T-helper 1 cell (primary cell): ENCODE measurements at regions not wholly inside any gene's neighbourhood (a gene's known extent, or its start where the extent isn't known, plus 50 kb on each side); places are given as distances from the start of the nearest gene placed in this dataset.
"Not testable (repeated sequence)": the region's sequence is repeated elsewhere in the genome, so short reads cannot be mapped to it uniquely, and the experiment has no call there.

Experiments used
- DNase-seq, 5 donors: peaks; one replicate each; pipeline ENCODE4 v3.0.0-alpha.2; 2012 to 2020

DNA sequence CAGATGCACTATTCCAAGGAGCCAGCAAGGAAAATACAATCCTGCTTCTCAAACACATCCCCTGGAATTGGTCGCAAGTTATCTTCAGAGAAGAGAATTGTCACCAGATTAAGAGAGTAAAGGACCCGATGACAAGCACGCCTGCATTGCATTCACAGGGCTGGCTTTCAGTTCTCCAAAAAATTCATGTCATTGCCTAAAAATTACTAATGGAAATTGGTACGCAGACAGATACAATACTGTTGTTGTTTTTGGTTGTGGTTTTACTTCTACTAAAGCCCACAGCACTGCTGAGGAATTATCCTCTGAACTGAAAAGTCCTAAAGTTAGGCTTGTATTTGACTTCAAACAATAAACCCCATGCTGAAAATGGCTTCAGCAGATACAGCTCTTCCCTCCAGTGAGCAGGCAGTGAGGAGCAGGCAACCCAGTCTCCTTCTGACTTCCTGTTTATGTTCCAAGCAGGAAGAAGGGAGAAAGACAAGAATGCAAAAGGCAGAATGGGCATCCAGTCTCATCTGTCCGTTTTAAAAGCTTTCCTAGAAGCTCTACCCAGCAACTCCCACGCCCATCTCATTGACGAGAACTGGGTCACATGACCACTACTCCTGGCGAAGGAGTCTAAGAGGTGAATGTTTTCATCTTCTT is 80.6 kb upstream of the ZNF366 start:
- DNase-seq = no peak

DNA sequence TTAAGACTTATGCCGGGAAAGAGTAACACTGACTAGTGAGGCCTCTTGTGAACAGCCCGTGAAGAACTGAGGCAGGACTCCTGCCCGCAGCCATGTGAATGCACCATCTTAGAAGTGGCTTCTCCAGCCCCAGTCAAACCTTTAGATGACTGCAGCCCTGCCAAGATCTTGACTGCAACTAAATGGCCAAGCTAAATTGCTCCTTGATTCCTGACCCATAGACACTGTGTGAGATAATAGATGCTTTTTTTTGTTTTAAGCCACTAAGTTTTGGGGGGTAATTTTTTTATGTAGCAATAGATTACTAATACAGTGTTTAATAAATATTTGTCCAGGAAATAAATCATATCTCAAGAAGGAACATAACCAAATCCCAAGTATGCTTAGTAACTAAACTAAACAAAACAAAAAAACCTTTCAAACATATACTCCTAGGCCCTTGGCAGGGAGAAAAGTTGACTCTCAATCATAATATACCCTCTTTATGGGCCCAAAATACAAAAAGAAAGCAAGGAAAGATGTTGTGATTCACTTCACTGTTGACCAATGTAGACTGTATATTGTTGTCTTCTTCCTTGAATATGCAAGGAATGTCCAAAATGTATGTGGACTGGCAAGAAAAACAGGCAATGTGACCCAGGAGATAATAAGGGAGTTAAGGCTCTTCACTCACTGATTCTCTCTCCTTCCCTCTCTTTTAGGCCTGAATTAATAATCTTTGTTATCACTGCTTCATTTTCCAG is 79.7 kb upstream of the ZNF366 start:
- DNase-seq = no peak

DNA sequence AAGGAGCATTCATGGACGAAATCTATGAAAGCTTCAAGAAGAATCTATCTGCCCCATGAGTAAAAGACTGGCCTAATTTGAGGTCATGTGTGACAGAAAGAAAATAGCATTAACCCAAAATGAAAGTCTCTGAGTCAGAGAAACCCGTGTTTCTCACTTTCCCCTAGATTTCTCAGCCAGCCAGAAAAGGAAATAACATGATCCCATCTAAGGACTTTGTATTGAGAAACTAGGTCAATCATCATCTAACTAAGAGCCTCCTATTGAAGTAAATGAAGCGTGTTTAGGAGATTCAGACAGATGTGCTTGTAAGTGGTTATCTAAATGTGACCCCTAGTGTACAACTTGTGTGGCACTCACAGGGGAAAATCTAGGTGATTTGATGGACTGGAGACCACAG is 77.3 kb upstream of the ZNF366 start:
- DNase-seq = no peak

- not testable (repeated sequence) for DNase-seq
Measured at GRCh38 chr5:72579290-72579689, 72.1 kb upstream of the ZNF366 start.

- no peak for DNase-seq
Measured at GRCh38 chr5:72572236-72572765, 65.1 kb upstream of the ZNF366 start.

DNA sequence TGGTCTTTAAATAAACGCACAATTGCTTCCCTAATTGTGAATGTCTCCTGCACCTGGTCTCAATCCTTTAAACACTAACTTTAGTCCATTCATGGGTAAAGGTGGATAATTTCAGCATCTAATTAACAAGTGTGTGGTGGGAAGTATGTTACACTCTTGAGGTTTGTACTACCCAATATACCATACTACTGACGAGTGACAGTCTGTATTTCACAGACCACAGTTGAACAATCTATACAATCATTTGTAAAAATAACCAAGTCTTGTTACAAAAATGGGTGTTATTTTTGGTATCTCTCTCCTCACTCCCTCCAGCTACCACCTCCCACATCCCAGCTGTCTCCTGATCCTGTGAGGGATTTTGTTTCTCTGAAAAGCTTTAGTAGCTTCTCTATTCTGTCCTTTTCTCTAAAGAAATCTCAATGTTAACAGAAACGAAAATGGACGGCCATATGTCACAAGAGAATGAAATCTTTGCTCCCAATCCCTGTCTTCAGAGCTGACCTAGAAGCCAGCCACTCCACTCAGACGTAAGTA is 62.3 kb upstream of the ZNF366 start:
- no peak for DNase-seq

- no peak for DNase-seq
Measured at GRCh38 chr5:72566746-72567145, 59.5 kb upstream of the ZNF366 start.

DNA sequence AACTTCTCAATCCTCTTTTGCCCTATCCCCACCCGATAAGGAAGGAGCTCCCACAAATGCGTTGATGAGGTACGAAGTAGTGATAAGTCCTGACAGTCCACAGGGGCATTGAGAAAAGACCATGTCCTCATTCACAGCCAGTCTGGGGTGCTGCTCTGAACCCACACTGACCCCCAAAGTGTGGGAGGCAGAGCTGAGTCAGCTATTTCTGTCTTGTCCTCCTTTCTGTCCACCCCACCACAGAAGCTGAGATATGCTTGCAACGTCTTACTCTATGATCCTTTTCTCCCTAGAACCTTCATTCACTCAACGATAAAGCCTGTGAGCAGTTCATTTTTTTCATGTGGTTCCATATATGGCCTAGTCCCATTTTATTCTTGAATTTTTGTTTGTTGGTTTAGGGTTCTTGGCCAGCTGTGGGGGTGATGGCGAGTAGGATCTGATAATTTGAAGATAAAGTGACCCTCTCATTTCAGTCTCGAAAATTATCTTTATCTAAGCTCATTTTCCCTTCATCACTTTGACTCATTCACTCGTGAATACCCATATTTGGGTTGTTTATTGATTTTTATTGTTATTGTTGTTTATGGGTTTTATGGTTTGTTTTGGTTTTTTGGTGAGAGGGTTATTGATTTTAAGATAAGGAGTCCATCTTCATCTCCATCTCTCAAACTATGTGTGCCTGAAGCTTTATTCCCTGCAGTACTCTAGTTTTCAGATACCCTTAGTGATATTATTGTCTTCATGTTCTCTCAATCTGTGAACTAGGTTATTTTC is 58.5 kb upstream of the ZNF366 start:
- no peak for DNase-seq

GRCh38 chr5:72562717-72563116 is 55.5 kb upstream of the ZNF366 start:
- no peak for DNase-seq

- DNase-seq = no peak
Measured at GRCh38 chr5:72561148-72561972, 54.1 kb upstream of the ZNF366 start.

DNA sequence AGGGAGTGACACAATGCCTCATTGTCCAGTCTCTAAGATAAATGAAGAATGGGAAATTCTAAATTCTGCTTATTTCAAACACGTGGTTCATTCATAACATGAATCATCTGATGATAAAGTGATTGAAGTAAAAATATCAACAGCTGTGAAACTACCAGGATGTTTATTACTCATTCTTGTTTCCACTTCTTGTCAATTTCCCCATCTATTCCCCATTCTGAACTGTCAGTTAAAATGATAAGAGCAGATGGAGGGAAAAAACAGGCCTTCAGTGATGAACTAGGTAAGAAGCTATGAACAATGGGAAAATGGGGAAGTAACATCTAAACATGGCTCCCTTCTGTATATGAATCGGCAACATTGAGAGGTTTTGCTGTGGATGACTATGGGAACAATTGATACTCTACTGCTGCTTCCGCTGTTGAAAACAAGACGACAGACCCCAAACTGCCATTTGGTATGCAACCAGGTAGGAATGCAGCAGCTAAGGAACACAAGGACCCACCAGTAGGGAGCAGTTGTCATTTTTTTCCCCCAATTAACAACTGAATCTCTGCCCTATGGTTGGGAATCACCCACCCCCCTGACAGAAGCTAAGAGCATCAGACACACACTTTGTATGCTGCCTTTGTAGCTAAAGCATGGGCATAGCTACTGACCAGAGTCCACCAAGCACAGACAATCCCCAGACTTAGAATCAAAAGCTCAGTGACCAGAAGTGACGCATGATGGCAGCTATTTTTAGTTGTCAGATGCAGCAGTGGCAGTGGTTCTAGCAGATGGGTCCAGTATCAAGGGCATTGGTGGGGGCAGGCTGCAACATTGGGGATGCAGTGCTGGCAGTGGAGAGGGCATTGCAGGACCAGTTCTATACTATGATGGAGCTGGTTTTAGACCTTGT is 52.9 kb upstream of the ZNF366 start:
- DNase-seq = no peak

GRCh38 chr5:72558383-72558782 is 51.2 kb upstream of the ZNF366 start:
- no peak for DNase-seq

DNA sequence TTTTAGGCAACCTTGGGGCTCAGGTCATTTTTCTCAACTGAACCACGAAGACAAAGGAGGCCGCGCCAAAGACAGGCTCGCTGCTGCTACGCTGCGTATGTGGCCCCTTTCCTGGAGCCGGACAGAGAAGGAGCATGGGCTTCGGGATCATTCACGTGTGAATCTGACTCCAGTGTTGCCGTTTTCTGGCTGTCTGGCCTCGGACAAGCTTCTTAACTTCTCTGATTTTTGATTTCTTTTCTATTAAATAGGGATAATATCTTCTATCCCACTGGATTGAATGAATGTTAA is 50.8 kb upstream of the ZNF366 start:
- no peak for DNase-seq

DNA sequence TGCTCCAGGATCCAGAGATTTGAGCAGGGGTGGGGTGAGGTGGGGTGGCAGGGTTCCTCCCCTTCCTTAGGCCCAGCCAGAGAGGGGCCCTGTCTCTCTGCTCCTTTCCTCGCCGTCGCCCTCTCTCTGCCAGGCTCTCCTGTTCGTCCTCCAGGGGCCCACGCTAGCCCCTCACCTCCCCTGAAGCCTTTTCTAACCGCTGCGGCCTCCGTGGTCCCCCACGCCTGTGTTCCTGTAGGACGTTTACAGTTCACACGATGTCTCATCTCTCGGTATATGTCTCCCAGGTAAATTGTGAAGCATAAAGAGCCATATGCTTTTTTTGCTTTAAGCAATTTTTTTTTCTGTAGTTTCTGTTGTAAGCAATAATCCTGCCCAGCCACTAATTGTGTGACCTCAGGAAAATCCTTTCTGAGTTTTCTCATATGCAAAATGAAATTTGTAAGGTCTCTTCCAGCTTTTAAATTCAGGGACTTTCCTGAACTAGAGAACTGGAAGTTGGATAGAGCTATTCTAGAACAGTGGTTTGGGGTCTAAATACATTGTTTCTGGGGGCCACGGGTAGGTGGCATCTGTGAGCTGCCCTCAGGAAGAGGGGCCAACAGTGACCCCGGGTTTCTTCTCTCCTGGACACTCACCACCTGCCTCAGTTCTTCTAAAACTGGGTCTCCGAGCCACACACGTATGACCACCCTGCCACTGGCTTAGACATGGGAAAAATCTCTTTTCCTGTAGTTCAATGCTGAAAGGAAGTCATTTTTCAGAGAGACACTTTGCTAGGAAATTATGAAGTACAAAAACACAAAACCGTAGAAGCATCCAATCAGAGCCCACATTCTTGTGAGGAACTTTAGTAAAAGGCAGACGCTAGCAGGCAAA is 50.2 kb upstream of the ZNF366 start:
- no peak for DNase-seq
